ENCODE measurements at regions not wholly inside any gene's neighbourhood (a gene's known extent, or its start where the extent isn't known, plus 50 kb on each side); places are given as distances from the start of the nearest gene placed in this dataset.

- intact Hi-C loops (cut with DNase I; ENCODE audit: low total_unique reads), result no loop called here
- Histone ChIP-seq H3K27me3 (no peaks in the 10 kb centered on the region), H3K27ac (no peak overlapping the region), H3K4me1 (no peaks in the 10 kb centered on the region), H3K36me3 (no peaks in the 10 kb centered on the region), H3K4me3 (no peak overlapping the region), H3K9me3 (no peaks in the 10 kb centered on the region)
- no peak for TF ChIP-seq POLR2A (IDR thresholded peaks at IDR 0.05)
- TF ChIP-seq, protein P1, sequence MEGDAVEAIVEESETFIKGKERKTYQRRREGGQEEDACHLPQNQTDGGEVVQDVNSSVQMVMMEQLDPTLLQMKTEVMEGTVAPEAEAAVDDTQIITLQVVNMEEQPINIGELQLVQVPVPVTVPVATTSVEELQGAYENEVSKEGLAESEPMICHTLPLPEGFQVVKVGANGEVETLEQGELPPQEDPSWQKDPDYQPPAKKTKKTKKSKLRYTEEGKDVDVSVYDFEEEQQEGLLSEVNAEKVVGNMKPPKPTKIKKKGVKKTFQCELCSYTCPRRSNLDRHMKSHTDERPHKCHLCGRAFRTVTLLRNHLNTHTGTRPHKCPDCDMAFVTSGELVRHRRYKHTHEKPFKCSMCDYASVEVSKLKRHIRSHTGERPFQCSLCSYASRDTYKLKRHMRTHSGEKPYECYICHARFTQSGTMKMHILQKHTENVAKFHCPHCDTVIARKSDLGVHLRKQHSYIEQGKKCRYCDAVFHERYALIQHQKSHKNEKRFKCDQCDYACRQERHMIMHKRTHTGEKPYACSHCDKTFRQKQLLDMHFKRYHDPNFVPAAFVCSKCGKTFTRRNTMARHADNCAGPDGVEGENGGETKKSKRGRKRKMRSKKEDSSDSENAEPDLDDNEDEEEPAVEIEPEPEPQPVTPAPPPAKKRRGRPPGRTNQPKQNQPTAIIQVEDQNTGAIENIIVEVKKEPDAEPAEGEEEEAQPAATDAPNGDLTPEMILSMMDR (IDR thresholded peaks at IDR 0.05), result no peak
- no peak for TF ChIP-seq POLR2AphosphoS5 (IDR thresholded peaks at IDR 0.05)
- no peak for DNase-seq (ENCODE audit: low spot score in 2 of 2)
Measured at GRCh38 chr11:121688055-121688491, 235.3 kb upstream of the SORL1-AS1 start.

DNA sequence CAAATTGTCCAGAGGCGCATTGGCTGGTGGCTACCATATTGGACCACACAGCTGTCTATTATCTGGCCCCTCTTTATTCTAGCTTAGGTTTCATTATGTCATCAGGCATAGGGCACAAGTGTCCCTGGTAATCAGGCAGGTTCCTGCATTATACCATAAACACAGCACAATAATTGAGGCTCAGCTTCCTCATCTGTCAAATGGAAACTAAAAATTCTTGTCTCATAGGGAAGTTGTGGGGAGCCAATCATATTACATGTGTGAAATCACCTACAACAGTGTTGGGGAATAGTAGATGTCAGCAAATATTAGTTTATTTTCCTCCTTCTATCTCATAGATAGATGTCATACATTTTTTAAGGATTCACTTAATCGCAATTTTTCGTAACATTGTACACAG is 231.0 kb upstream of the SORL1-AS1 start:
- TF ChIP-seq POLR2AphosphoS5 (IDR thresholded peaks at IDR 0.05), result no peak
- TF ChIP-seq POLR2A (IDR thresholded peaks at IDR 0.05), result no peak
- TF ChIP-seq, protein P1 (IDR thresholded peaks at IDR 0.05), result no peak
- H3K9me3 ChIP-seq, result no peaks in the 10 kb centered on the region
- no peaks in the 10 kb centered on the region for H3K36me3 ChIP-seq
- no peak overlapping the region for H3K4me3 ChIP-seq
- H3K4me1 ChIP-seq, result no peaks in the 10 kb centered on the region
- intact Hi-C loops (cut with DNase I; ENCODE audit: low total_unique reads), result no loop called here
- no peaks in the 10 kb centered on the region for H3K27me3 ChIP-seq
- DNase-seq (ENCODE audit: low spot score in 2 of 2), result no peak
- H3K27ac ChIP-seq, result no peak overlapping the region

All from breast epithelium (tissue), 4 donors.